Colonic mucosa (tissue), 4 donors: ENCODE measurements at regions not wholly inside any gene's neighbourhood (a gene's known extent, or its start where the extent isn't known, plus 50 kb on each side); places are given as distances from the start of the nearest gene placed in this dataset.
"Not testable (repeated sequence)": the region's sequence is repeated elsewhere in the genome, so short reads cannot be mapped to it uniquely, and the experiment has no call there.

Source experiments
- DNase-seq: peaks from one replicate; pipeline ENCODE4 v3.0.0-alpha.2; 2020
- H3K27ac ChIP-seq: fragments of 200-600 bp; one replicate; pipeline ENCODE4 v1.8.0; 2021
- H3K27me3 ChIP-seq: fragments of 200-600 bp; one replicate; pipeline ENCODE4 v1.8.0; 2021
- H3K36me3 ChIP-seq: fragments of 200-600 bp; one replicate; pipeline ENCODE4 v1.8.0; 2021
- H3K4me1 ChIP-seq: fragments of 200-600 bp; one replicate; pipeline ENCODE4 v1.8.0; 2021; ENCODE audit warnings: mild to moderate bottlenecking
- H3K4me3 ChIP-seq: fragments of 200-600 bp; one replicate; pipeline ENCODE4 v1.8.0; 2021
- H3K9ac ChIP-seq, 2 donors: one replicate each; pipeline ENCODE4 v1.7.0; 2013; ENCODE audit warnings: control low read depth in 2 of 2, low read depth in 2 of 2, low read length in 2 of 2
- H3K9me3 ChIP-seq: fragments of 200-600 bp; one replicate; pipeline ENCODE4 v1.8.0; 2021
- intact Hi-C: fragments of 100-400 bp; cut with DNase I; formaldehyde crosslinking; loops from one replicate; pipeline ENCODE4 v1.14.1; 2022
- TF ChIP-seq, protein P1 (sequence below): fragments of 200-600 bp; IDR thresholded peaks from one replicate; pipeline ENCODE4 v1.8.0; 2022; ENCODE audit warnings: antibody characterized with exemption, mild to moderate bottlenecking
- donor health status: healthy.
- donor health status: DM: no; HTN: no; CAD: no.
- donor health status: DM: no; HTN: no; CAD: no.

DNA sequence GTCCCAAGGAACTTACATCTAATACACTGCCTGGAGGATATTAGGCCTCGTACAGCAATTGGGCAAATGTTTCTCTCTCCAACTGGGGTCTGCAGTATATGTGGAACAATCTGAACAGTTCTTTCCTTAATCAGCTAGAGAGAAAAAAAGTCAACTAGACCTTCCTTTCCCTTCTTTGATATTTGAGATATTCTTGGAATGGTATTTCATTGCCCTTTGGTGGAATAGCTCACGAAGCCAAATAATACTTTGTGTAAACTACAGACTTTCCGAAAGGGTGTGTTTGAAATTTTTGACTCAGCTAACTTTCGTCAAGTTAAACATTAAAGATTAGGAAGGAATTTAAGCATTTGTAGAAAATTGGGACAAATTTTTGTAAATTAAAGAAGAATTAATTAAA is 425.6 kb downstream of the RWDD3 start:
- no peak for DNase-seq
- intact Hi-C loops: no loop called here
- Histone ChIP-seq H3K36me3 (no peaks in the 10 kb centered on the region), H3K4me1 (no peaks in the 10 kb centered on the region), H3K9ac (no peak overlapping the region), H3K27me3 (no peaks in the 10 kb centered on the region), H3K9me3 (no peaks in the 10 kb centered on the region), H3K4me3 (no peak overlapping the region), H3K27ac (no peak overlapping the region)
- TF ChIP-seq, protein P1, sequence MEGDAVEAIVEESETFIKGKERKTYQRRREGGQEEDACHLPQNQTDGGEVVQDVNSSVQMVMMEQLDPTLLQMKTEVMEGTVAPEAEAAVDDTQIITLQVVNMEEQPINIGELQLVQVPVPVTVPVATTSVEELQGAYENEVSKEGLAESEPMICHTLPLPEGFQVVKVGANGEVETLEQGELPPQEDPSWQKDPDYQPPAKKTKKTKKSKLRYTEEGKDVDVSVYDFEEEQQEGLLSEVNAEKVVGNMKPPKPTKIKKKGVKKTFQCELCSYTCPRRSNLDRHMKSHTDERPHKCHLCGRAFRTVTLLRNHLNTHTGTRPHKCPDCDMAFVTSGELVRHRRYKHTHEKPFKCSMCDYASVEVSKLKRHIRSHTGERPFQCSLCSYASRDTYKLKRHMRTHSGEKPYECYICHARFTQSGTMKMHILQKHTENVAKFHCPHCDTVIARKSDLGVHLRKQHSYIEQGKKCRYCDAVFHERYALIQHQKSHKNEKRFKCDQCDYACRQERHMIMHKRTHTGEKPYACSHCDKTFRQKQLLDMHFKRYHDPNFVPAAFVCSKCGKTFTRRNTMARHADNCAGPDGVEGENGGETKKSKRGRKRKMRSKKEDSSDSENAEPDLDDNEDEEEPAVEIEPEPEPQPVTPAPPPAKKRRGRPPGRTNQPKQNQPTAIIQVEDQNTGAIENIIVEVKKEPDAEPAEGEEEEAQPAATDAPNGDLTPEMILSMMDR: no peak

DNA sequence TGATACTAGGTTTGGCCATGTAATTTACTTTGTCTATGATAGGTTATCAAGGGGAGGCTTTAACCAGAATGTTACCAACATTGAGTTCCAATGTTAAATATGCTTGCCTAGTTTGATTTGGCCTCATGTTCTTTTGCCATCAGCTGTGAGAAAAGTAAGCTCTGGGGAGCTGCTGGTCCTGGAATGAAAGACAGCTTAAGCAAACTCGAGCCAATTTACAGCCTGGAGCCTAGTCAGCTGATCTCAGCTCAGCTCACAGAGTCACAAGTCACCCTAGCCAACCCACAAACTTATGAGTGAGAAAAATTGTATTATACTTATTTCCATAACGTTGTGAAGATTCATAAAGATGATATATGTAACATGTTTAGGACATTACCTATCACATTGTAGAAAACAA is 426.7 kb downstream of the RWDD3 start:
- intact Hi-C loops: no loop called here
- TF ChIP-seq, protein P1: no peak
- Histone ChIP-seq H3K27me3 (no peaks in the 10 kb centered on the region), H3K9me3 (no peaks in the 10 kb centered on the region), H3K4me1 (no peaks in the 10 kb centered on the region), H3K9ac (no peak overlapping the region), H3K27ac (no peak overlapping the region), H3K36me3 (no peaks in the 10 kb centered on the region), H3K4me3 (no peak overlapping the region)
- DNase-seq: no peak

DNA sequence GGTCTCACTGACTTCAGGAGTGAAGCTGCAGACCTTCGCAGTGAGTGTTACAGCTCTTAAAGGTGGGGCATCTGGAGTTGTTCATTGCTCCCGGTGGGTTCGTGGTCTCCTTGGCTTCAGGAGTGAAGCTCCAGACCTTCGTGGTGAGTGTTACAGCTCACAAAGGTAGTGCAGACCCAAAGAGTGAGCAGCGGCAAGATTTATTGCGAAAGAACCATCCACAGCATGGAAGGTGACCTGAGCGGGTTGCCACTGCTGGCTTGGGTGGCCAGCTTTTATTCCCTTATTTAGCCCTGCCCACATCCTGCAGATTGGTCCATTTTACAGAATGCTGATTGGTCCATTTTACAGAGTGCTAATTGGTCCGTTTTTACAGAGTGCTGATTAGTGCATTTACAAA is 429.5 kb downstream of the RWDD3 start:
- H3K9ac ChIP-seq, H3K4me3 ChIP-seq, H3K27me3 ChIP-seq, intact Hi-C loops, DNase-seq, H3K9me3 ChIP-seq, H3K36me3 ChIP-seq, H3K27ac ChIP-seq, H3K4me1 ChIP-seq: not testable (repeated sequence)

DNA sequence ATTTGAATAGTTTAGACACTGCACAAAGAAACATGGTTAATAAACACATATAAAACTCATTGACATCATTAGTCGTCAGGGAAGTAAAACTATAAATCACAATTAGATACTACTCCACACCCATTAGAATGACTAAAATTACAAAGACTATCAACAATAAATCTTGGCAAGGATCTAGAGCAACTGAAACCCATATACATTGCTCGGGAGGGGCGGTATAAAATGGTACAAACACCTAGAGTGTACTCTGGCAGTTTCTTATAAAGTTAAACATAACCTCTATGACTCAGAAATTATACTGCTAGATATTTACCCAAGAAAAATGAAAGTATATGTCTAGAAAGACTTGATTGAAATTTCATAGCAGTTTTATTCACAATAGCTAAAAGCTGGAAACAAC is 434.2 kb downstream of the RWDD3 start:
- Histone ChIP-seq H3K4me1 (no peaks in the 10 kb centered on the region), H3K27me3 (no peaks in the 10 kb centered on the region), H3K27ac (peak overlapping the region; percentile 11), H3K36me3 (no peaks in the 10 kb centered on the region), H3K9me3 (no peaks in the 10 kb centered on the region), H3K9ac (no peak overlapping the region), H3K4me3 (no peak overlapping the region)
- DNase-seq: no peak
- TF ChIP-seq, protein P1: no peak
- intact Hi-C loops: no loop called here

DNA sequence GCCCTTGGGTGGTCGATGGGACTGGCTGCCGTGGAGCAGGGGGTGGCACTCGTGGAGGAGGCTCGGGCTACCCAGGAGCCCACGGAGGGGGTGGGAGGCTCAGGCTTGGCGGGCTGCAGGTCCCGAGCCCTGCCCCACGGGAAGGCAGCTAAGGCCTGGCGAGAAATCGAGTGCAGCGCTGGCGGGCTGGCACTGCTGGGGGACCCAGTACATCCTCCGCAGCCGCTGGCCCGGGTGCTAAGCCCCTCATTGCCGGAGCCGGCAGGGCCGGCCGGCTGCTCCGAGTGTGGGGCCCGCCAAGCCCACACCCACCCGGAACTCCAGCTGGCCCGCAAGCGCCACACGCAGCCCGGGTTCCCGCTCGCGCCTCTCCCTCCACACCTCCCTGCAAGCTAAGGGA is 435.6 kb downstream of the RWDD3 start:
- H3K4me1 ChIP-seq, H3K27me3 ChIP-seq, H3K9me3 ChIP-seq, H3K27ac ChIP-seq, H3K36me3 ChIP-seq, H3K9ac ChIP-seq, intact Hi-C loops, H3K4me3 ChIP-seq, DNase-seq: not testable (repeated sequence)

DNA sequence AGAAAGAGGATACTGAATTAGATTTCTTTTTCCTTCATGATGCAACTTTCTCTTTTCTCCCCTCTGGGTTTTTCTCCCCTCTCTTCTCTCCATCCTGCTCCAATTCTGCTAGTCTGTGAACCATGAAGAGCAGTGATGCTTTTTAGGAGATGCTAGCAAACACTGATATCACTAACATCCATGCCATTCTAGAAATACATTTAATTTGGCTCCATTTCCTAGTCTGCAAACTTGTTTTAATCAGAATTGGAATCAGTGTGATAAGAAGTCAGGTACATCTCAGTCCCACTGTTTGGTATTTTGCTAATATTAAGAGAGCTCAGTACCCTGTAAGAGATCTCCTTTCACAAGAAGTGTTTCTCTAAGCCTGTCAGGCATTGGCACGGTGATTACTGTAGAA is 437.1 kb downstream of the RWDD3 start:
- H3K4me3 ChIP-seq: no peak overlapping the region
- H3K9me3 ChIP-seq: no peaks in the 10 kb centered on the region
- DNase-seq: no peak
- no peak overlapping the region for H3K9ac ChIP-seq
- no peaks in the 10 kb centered on the region for H3K4me1 ChIP-seq
- no peaks in the 10 kb centered on the region for H3K27me3 ChIP-seq
- intact Hi-C loops: no loop called here
- no peaks in the 10 kb centered on the region for H3K36me3 ChIP-seq
- H3K27ac ChIP-seq: no peak overlapping the region
- TF ChIP-seq, protein P1: no peak

DNA sequence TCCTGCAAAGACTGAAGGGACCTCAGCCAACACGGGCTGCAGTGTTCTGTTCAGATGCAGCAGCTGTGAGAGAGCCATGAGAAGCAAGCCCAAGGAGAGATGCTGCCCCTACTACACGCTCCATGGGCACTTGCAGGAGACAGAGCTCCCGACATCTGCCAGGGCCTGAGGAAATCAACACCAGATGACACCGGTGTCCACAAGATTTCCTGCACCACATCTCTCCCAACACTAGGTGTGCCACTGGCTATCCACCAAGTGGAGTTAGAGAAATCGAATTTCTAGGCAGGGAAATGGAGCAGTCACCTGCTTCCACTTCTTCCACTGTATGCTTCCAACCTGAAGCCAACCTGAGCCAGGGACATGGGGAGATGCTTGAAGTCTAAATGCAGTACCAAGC is 445.3 kb downstream of the RWDD3 start:
- Histone ChIP-seq H3K27me3 (no peaks in the 10 kb centered on the region), H3K9me3 (no peaks in the 10 kb centered on the region), H3K36me3 (no peaks in the 10 kb centered on the region), H3K4me1 (no peaks in the 10 kb centered on the region), H3K9ac (no peak overlapping the region), H3K27ac (no peak overlapping the region), H3K4me3 (no peak overlapping the region)
- intact Hi-C loops: no loop called here
- TF ChIP-seq, protein P1: no peak
- DNase-seq: no peak
